Glomerular visceral epithelial cell (primary cell): ENCODE measurements at regions not wholly inside any gene's neighbourhood (a gene's known extent, or its start where the extent isn't known, plus 50 kb on each side); places are given as distances from the start of the nearest gene placed in this dataset.
"Not testable (repeated sequence)": the region's sequence is repeated elsewhere in the genome, so short reads cannot be mapped to it uniquely, and the experiment has no call there.

Experiments
- DNase-seq: peaks from one replicate; pipeline ENCODE4 v3.0.0-alpha.2; 2016; ENCODE audit errors: extremely low spot score

DNA sequence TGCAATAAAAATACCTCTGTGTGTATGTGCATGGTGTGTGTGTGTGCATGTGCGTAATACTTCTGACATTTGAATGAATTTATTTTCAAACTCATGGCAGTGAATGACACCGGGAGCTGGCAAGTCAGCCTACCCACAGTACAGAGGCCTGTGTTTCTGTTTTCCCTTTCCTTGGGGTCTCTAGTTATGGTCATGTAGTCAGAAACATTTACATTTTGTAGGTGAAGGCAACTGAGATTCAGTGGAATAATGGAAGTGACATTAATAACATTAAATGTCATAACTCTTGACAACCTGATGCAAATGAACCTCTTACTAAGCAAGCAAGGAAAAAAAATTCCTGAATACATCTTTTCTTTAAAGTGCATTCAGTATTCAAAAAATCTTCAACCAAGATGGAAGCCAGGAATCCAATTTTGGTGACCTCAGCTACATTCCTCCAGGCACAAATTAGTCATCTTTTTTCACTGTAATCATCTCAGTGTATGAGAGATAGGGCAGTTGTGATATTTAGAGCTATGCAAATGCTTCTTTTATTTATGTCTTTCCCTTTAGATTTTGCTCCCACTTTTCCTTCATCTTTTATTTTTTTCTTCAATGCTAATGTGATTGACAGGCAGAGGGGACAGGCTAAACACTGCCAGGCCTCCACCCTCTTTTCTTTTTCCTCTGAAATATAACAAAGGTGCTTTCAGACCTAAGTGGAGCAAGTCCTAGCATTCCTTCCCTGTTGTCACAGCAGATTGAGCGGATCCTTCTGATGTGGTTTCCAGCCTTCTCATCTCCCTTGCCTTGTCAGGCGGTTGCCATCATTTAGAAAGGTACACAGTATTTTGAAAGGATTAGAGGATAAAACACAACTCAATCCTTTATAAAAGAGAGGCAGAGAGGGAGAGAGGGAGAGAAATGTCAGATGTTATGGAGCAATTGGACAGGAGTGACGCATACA, 569.8 kb upstream of the ADAMTS16 start:
- no peak for DNase-seq

DNA sequence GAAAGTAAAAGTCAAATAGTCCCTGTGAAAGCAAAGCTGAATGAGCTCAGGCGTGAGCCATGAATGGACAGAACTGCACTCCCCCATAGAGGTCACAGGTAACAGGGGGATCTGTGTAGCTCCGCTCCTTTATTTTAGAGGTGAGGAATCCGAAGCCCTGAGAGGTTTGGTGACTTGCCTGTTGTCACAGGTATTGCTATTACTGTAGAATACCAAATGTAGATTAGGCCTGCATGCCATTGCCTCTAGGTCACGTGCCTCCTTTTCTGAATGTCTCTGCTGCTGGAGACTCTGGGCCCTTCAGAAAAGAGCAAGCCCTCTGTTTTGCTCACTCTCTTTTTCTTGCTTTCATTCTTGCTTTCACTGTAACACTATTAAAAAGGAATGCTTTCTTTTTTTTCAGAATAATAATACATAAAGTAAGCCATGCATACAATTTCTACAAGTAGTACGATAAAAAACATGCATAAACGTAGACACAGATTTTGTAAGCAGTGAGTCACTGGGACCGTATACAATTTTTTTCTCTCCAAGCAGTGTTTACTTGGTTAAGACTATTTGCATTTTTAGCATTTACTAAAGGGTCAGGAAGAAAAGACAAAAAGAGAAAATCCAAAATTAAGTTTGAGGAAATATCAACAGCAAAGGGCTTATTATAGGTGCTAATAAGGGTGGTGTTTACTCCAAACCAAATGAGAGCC, 568.7 kb upstream of the ADAMTS16 start:
- DNase-seq, result no peak

- no peak for DNase-seq
Measured at GRCh38 chr5:4572311-4573100, 567.6 kb upstream of the ADAMTS16 start.

GRCh38 chr5:4575608-4576007, 564.5 kb upstream of the ADAMTS16 start:
- DNase-seq, result no peak

- no peak for DNase-seq
Measured at GRCh38 chr5:4576161-4576748, 563.9 kb upstream of the ADAMTS16 start.

GRCh38 chr5:4576908-4577307, 563.2 kb upstream of the ADAMTS16 start:
- DNase-seq, result no peak

- DNase-seq, result no peak
Measured at GRCh38 chr5:4579679-4580078, 560.5 kb upstream of the ADAMTS16 start.

GRCh38 chr5:4580772-4581171, 559.4 kb upstream of the ADAMTS16 start:
- no peak for DNase-seq

GRCh38 chr5:4581289-4581688, 558.8 kb upstream of the ADAMTS16 start:
- no peak for DNase-seq

DNA sequence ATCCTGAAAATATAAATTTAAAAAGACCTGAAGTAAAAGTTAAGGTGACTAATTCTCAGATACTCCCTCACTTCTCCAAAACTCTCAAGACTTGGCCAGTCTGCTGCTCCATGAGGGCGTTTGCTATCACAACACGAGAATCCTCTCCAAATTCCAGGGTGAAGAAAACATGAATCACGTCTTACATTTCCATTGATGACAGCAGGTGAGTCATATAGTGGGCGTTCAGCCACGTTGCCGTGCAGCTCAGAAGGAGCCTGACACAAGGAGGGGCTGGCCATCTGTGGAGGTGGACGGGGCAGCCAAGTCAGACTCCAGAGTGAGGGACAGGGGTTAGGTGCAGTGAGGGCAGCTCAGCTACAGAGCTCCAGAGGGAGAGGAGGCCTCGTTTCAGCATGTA, 555.1 kb upstream of the ADAMTS16 start:
- no peak for DNase-seq

- no peak for DNase-seq
Measured at GRCh38 chr5:4613440-4613839, 526.7 kb upstream of the ADAMTS16 start.

- no peak for DNase-seq
Measured at GRCh38 chr5:4614088-4614487, 526.0 kb upstream of the ADAMTS16 start.

GRCh38 chr5:4615369-4615768, 524.8 kb upstream of the ADAMTS16 start:
- not testable (repeated sequence) for DNase-seq

GRCh38 chr5:4625206-4625896, 514.8 kb upstream of the ADAMTS16 start:
- no peak for DNase-seq

DNA sequence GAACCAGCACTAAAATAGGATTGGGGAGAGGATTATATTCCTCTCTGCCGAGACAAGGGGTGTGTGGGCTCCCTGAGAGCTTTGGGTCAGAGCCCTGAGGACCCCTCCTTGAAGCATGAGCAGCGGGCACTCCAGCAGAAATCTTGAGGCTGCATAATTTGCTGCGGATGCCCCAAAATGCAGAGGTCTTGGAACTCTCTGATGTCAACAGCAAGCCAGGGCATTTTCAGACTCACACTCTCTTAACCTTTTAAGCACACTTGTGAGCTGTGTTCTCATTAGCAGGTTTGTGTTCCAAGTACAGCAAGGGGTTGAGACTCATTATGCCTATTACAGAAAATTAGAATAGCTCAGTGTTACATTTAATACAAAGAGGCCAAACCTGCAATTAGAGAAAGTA, 513.0 kb upstream of the ADAMTS16 start:
- no peak for DNase-seq

DNA sequence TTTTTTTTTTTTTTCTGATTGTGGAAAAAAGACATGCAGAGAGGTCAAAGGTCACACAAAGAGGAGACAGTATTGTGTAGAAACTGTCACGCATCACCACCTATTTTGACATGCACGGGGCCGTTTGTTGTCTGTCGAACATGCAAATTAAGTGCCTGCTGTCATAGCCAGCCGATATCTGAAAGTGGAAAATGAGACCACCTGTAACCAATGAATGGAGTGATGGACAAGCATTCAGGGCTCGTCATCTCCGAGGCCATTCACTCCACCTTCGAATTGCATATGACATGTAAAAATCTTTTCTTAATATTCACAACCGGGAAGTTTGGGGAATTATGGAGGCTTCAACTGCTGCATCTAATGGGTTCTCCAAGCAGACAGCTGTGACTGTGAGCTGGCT, 512.2 kb upstream of the ADAMTS16 start:
- DNase-seq, result no peak

DNA sequence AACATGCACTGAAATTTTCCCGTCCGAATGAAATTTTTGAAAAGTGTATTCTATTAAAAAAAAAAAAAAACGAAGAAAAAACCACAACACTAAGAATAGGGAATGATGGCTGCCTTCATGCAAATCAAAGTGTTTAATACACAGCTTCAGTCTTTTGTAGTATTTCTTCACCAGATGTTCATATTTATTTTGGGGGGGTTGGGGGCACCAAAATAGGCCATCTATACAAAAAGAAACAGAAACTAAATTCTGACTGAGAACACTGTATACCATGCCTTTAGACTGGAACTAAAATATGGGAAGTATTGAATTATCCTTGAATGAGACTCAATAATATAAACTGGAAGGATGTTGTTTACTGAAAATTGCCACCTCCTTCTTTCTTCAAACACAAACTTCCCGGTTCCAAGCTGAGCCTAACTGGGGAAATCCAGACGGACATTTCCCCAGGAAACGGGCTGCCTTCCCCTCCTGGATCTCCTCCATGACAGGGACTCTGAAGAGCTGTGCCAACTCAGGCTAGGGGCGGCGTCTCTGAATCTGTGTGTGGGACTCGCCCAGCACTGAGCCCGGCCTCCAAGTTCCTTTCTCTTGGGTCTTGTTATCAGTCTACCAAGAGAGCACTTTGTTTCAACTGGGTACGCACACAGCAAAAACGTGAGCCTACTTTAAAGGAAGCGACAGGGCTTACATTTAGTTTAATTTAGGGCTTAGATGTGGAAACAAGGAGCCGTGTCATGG, 511.3 kb upstream of the ADAMTS16 start:
- DNase-seq, result no peak

GRCh38 chr5:4630031-4630430, 510.1 kb upstream of the ADAMTS16 start:
- no peak for DNase-seq

- DNase-seq, result no peak
Measured at GRCh38 chr5:4634342-4634741, 505.8 kb upstream of the ADAMTS16 start.

- no peak for DNase-seq
Measured at GRCh38 chr5:4636378-4636777, 503.8 kb upstream of the ADAMTS16 start.

DNA sequence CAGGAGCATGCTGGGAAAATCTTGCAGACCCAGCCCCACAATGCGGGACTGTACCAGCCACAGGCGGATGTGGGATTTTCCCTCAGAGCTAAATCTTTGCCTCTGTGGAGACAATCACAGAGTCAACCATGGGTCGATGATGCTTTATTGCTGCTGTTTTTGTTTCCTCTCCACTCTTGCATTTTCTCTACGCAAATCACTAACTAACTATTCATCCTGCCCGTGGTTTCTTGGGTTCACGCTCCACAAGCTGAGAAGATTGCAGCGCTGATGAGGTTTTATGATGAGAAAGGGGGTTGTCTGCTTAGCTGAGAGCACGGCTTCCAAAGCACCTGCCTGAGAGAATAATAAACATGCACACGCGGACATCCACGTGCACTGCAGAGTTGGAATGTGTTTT, 500.2 kb upstream of the ADAMTS16 start:
- no peak for DNase-seq
